Ovary (tissue), 7 donors: ENCODE measurements at regions not wholly inside any gene's neighbourhood (a gene's known extent, or its start where the extent isn't known, plus 50 kb on each side); places are given as distances from the start of the nearest gene placed in this dataset.

ENCODE experiments used
- DNase-seq, 5 donors: peaks; one replicate each; pipeline ENCODE4 v3.0.0-alpha.2; 2019 to 2020
- H3K27ac ChIP-seq, 2 donors: fragments of 200-600 bp; one replicate each; pipeline versions ENCODE4 v1.5.1 to v1.8.0; 2019 to 2022
- H3K27me3 ChIP-seq: fragments of 200-600 bp; one replicate; pipeline ENCODE4 v1.8.0; 2022
- H3K36me3 ChIP-seq: fragments of 200-600 bp; sonication (generic); one replicate; pipeline ENCODE4 v1.5.1; 2019
- H3K4me1 ChIP-seq: one replicate; pipeline ENCODE4 v1.8.1; 2013; ENCODE audit warnings: mild to moderate bottlenecking, moderate library complexity; ENCODE audit not compliant: insufficient read depth
- H3K4me3 ChIP-seq: fragments of 200-600 bp; sonication (generic); one replicate; pipeline ENCODE4 v1.5.1; 2017
- H3K9me3 ChIP-seq, 2 donors: fragments of 200-600 bp in 1 of 2; sonication (generic) in 1 of 2; one replicate each; pipeline versions ENCODE4 v1.5.1 to v1.8.1; 2013 to 2019; ENCODE audit warnings: mild to moderate bottlenecking in 1 of 2, moderate library complexity in 1 of 2
- CTCF ChIP-seq, 3 donors: fragments of 450-650 bp in 2 of 3; fragments of 200-600 bp in 1 of 3; IDR thresholded peaks; one replicate each; pipeline versions ENCODE4 v1.5.1 to v1.8.0; 2016 to 2022; ENCODE audit warnings: antibody characterized with exemption in 3 of 3, mild to moderate bottlenecking in 1 of 3
- EP300 ChIP-seq: sonication (generic); formaldehyde crosslinking; IDR thresholded peaks from one replicate; pipeline ENCODE4 v1.6.1; 2017; ENCODE audit warnings: antibody characterized with exemption
- POLR2A ChIP-seq: fragments of 450-650 bp; IDR thresholded peaks from one replicate; pipeline ENCODE4 v1.6.1; 2017; ENCODE audit warnings: antibody characterized with exemption, mild to moderate bottlenecking, moderate library complexity
- WGBS, 3 donors: extraction: QIAGEN DNeasy Blood & Tissue Kit in 1 of 3; methylation state at CpG; one replicate each; pipeline versions ENCODE4 v1.1.5 to v1.1.7; 2013 to 2017; 5-methylcytosine and 5-hydroxymethylcytosine counted together
- intact Hi-C, 4 donors: fragments of 100-400 bp; cut with DNase I; formaldehyde crosslinking; loops; one replicate each; pipeline versions ENCODE4 v1.11.0 to v1.15.1; 2022 to 2023
- donor health status: DM: no; HTN: no; CAD: no; lungs with moderate emphysema.
- donor health status: DM: no; HTN: no; CAD: no.
- donor health status: Bipolar disorder and iron deficiency.
- donor health status: DM: no; HTN: no; CAD: no.
- donor health status: DM: yes; HTN: yes; CAD: no.

GRCh38 chr10:33045421-33045820, 87.4 kb upstream of the ITGB1 start:
- Histone ChIP-seq H3K27ac (no peak overlapping the region), H3K9me3 (no peaks in the 10 kb centered on the region), H3K36me3 (no peaks in the 10 kb centered on the region), H3K4me3 (no peak overlapping the region), H3K27me3 (no peaks in the 10 kb centered on the region), H3K4me1 (no peaks in the 10 kb centered on the region)
- intact Hi-C loops = no loop called here
- no peak for DNase-seq
- WGBS, 3 donors = 81 to 96% (median 89%) methylated on average over 2 of the region's 2 CpGs
- TF ChIP-seq EP300 (no peak), CTCF (IDR thresholded peaks at IDR 0.05) (no peak), POLR2A (no peak)

GRCh38 chr10:33042565-33042964, 84.5 kb upstream of the ITGB1 start:
- H3K9me3 ChIP-seq = no peaks in the 10 kb centered on the region
- H3K4me1 ChIP-seq = no peaks in the 10 kb centered on the region
- TF ChIP-seq CTCF (IDR thresholded peaks at IDR 0.05) = no peak
- TF ChIP-seq POLR2A = no peak
- TF ChIP-seq EP300 = no peak
- intact Hi-C loops = no loop called here
- 77 to 97% (median 94%) methylated on average over 2 of the region's 2 CpGs for WGBS, 3 donors
- no peak overlapping the region for H3K27ac ChIP-seq
- H3K36me3 ChIP-seq = no peaks in the 10 kb centered on the region
- no peaks in the 10 kb centered on the region for H3K27me3 ChIP-seq
- no peak overlapping the region for H3K4me3 ChIP-seq
- DNase-seq = no peak

GRCh38 chr10:33041783-33042437, 83.9 kb upstream of the ITGB1 start:
- TF ChIP-seq EP300 = no peak
- no peak for TF ChIP-seq CTCF (IDR thresholded peaks at IDR 0.05)
- TF ChIP-seq POLR2A = no peak
- intact Hi-C loops = no loop called here

GRCh38 chr10:33040436-33040835, 82.4 kb upstream of the ITGB1 start:
- TF ChIP-seq EP300 (no peak), POLR2A (no peak), CTCF (IDR thresholded peaks at IDR 0.05) (no peak)
- Histone ChIP-seq H3K36me3 (no peaks in the 10 kb centered on the region), H3K27me3 (no peaks in the 10 kb centered on the region), H3K4me1 (no peaks in the 10 kb centered on the region), H3K27ac (no peak overlapping the region), H3K9me3 (no peaks in the 10 kb centered on the region), H3K4me3 (no peak overlapping the region)
- intact Hi-C loops = no loop called here
- 8 to 32% (median 26%) methylated on average over 1 of the region's 1 CpG for WGBS, 3 donors
- no peak for DNase-seq

More at GRCh38 chr10:33041783-33042437, 83.9 kb upstream of the ITGB1 start:
- H3K4me1 ChIP-seq = no peaks in the 10 kb centered on the region
- H3K27me3 ChIP-seq = no peaks in the 10 kb centered on the region
- H3K36me3 ChIP-seq = no peaks in the 10 kb centered on the region
- no peak overlapping the region for H3K27ac ChIP-seq
- no peak overlapping the region for H3K4me3 ChIP-seq
- DNase-seq = no peak
- 64 to 71% (median 69%) methylated on average over 3 of the region's 3 CpGs for WGBS, 3 donors
- no peaks in the 10 kb centered on the region for H3K9me3 ChIP-seq
